ENCODE measurements at regions not wholly inside any gene's neighbourhood (a gene's known extent, or its start where the extent isn't known, plus 50 kb on each side); places are given as distances from the start of the nearest gene placed in this dataset.
"Not testable (repeated sequence)": the region's sequence is repeated elsewhere in the genome, so short reads cannot be mapped to it uniquely, and the experiment has no call there.

GRCh38 chr4:25981749-25982148, 67.7 kb downstream of the SMIM20 start:
- DNase-seq (ENCODE audit: low spot score), result no peak

DNA sequence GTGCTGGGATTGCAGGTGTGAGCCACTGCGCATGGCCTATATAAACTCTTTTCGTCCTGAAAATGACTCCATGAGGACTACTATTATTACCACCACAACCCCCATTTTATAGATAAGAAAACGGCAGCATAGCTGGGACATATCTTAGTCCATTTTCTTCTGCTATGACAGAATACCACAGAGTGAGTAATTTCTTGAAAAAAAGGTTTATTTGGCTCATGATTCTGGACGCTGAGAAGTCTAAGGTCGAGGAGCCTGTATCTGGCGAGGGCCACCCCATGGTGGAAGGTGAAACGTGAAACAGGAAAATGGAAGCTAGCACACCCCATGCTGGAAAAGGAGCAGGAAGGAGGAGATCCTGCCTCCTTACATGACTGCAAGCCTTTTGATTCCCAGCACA, 68.9 kb downstream of the SMIM20 start:
- no peak for DNase-seq (ENCODE audit: low spot score)

GRCh38 chr4:25984266-25984665, 70.2 kb downstream of the SMIM20 start:
- no peak for DNase-seq (ENCODE audit: low spot score)

- DNase-seq (ENCODE audit: low spot score), result no peak
Measured at GRCh38 chr4:25984796-25985195, 70.8 kb downstream of the SMIM20 start.

- no peak for DNase-seq (ENCODE audit: low spot score)
Measured at GRCh38 chr4:25986807-25987206, 72.8 kb downstream of the SMIM20 start.

DNA sequence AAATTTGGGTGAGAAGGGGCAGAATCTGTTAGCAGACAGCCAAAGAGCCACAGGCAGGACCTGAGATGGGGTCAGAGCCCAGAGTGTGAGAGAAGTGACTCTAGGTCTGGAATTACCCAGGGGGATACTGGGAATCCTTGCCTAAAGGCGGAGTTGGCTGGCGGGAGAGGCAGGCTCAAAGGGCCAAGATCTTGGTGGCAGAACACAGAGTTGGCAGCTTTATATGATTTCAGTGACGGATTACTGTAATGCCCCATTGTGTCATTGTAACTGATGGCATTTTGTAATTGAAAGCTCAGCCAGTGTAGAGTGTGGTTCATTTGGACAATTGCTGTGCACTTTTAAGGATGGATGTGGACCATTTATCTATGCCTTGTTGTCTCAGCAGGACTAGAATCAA, 77.3 kb downstream of the SMIM20 start:
- DNase-seq (ENCODE audit: low spot score), result no peak

DNA sequence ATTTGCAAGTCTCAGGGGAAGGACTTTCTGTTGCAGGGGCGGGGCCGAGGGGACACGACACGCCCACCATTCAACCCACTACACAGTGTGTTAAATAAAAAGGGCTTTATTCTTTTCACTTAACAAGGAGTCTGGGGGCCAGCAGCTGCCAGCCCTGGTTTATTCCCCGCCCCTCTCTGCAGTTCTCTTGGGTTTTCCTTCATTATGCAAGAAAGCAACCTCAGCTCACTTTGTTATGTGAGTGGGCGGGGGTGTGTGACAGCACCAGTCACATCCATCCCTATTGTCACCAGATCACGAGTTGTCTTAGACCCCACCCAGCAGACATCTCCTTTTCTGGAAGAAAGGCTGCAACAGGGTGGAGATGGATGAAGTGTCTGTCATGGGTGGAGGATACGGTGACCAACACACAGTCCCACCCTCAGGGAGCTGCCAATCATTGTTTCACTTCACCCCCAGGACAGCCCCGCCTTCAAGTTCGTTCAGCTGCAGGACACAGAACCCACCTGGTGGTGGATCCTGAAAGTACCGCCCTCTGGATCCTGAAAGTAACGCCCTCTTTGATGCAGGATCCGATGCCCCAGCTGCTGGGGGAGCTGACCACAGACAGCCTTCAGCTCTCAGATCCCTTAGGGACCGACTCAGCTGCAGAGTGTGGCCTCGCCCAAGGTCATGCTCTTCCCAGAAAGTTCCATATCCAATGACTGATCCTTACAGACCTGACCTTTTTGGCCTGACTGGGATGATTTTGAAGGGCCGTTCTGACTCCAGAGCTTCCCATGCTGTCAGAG, 79.6 kb downstream of the SMIM20 start:
- peak; percentile 88 for DNase-seq (ENCODE audit: low spot score)

DNA sequence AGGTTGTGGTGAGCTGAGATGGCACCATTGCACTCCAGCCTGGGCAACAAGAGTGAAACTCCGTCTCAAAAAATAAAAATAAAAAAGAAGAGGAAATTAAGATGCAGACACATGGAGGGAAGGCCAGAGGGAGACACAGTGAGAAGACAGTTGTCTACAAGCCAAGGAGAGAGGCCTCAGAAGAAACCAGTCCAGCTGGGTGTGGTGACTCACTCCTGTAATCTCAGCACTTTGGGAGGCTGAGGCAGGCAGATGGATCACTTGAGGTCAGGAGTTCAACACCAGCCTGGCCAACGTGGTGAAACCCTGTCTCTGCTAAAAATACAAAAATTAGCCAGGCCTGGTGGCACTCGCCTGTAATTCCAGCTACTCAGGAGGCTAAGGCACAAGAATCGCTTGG, 80.6 kb downstream of the SMIM20 start:
- DNase-seq (ENCODE audit: low spot score), result not testable (repeated sequence)

DNA sequence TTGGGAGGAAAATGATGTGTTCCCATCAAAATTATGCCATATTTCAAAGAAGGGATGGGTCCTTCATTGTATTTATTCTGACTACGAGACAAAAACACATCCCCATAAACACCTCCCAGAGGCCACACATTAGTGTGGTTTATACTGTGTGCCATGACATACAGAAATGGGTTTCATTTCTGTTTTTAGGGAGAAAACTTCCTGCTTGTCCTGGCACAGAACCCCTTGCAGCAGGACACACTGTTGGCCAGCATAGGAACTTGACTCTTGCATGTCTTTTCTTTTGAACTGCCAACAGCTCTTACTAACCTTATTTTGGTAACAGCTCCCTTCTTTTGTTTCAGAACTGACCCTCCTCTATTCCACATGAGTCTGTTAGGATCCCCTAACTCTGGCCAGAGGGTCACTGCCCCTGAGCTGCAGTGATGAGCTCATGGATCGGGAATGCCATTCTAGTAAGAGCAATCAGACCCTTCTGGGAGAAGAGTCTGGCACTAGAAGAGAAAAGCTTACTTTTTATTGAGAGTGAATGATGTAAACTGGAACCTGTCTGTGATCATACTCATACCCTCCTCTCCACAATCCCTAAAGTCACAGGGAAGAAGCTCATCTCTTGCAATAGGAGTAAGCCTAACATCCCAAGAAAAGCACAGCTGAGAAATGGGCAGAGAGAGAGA, 86.4 kb downstream of the SMIM20 start:
- no peak for DNase-seq (ENCODE audit: low spot score)

DNA sequence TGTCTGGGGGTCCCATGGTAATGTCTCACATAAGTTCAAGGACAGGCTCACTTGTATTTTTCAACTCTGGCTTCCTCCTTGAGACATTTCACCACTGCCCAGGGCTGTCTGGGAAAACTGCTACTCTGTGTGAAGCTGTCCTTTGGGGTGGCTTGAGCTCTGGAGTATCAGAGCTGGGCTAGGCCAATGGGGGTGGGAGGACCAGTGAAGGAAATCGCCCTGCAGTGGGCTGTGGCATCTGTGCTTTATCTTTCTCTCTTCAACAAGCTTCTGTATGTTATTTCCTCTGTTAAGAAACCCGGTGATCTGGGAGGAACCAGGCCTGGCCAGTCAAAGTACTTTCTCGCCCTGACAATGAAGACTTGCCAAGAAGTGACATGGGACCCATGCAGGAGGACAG, 87.4 kb downstream of the SMIM20 start:
- DNase-seq (ENCODE audit: low spot score), result no peak

DNA sequence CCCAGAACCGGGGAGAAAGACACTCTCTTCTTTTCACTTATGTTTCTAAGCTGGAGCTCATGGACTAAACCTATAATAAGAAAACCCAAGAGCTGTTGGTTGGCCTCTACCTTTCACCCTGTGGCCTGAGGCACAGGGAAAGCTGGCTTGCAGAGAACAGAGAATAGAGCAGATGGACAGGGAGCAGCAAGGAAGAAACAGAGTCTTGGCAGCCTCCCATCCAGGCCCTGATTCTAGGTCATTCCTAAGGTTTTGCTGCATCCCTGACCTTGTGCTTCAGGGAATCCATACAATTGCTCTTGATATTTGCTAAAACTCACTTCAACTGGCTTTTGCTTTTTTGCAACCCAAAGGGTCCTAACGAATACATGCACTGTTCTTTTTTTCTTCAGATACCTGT, 87.8 kb downstream of the SMIM20 start:
- DNase-seq (ENCODE audit: low spot score), result no peak

- no peak for DNase-seq (ENCODE audit: low spot score)
Measured at GRCh38 chr4:26003056-26003455, 89.0 kb downstream of the SMIM20 start.

GRCh38 chr4:26004290-26004689, 90.3 kb downstream of the SMIM20 start:
- DNase-seq (ENCODE audit: low spot score), result no peak

- DNase-seq (ENCODE audit: low spot score), result no peak
Measured at GRCh38 chr4:26005764-26006163, 91.7 kb downstream of the SMIM20 start.

DNA sequence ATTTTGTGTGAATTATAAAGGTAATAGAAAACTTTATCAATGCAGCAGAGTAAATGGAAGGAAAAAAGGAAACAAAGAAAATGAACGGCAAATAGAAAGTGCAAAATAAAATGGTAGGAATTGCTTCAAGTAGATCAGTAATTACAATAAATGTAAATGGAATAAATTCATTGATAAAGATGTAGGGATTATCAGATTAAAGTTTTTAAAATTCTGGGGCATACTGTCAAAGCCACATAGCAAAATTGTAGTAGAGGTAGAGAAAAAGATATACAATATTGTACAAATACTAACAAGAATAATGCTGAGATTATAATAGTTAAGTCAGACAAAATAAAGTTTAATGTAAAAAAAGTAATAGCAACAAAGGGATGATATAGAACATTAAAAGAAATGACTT, 94.7 kb downstream of the SMIM20 start:
- DNase-seq (ENCODE audit: low spot score), result no peak

- DNase-seq (ENCODE audit: low spot score), result no peak
Measured at GRCh38 chr4:26009502-26009901, 95.5 kb downstream of the SMIM20 start.

- DNase-seq (ENCODE audit: low spot score), result no peak
Measured at GRCh38 chr4:26010304-26010703, 96.3 kb downstream of the SMIM20 start.

DNA sequence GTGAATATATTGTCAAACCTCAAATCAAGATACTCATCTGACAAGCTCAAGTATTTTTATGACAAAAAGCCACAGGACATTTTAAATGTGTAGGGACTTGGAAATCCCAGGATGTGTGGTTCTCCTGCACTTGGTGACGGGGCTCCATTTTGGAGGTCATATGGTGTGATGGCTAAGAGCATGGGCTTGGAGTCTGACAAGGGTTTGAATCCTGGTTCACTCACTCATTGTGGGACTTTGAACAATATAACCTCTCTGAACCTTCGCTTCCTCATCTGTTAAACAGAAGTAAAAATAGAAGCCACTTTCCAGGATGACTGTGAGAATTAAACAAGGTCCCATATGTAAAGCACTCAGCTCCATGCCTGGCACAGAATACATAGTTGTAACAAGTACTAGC, 99.6 kb downstream of the SMIM20 start:
- no peak for DNase-seq (ENCODE audit: low spot score)

GRCh38 chr4:26015133-26015651, 101.2 kb downstream of the SMIM20 start:
- no peak for DNase-seq (ENCODE audit: low spot score)

DNA sequence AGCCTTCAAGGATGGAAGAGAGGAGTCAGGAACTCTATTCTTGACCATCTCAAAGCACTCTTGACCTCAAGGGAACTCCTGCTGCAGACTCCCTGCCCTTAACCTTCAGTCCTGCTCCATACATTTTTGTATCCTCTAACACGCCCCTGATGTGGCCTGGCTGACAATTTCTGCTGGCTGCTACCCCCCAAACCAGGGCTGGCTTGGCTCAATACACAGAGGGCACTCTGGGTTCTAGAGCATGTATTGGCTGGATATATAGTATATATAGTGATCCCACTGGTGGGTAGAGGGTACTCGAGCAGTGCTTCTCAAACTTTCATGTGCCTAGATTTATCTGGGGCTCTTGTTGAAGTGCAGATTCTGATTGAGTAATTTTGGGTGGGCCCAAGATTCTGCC, 101.9 kb downstream of the SMIM20 start:
- no peak for DNase-seq (ENCODE audit: low spot score)

DNA sequence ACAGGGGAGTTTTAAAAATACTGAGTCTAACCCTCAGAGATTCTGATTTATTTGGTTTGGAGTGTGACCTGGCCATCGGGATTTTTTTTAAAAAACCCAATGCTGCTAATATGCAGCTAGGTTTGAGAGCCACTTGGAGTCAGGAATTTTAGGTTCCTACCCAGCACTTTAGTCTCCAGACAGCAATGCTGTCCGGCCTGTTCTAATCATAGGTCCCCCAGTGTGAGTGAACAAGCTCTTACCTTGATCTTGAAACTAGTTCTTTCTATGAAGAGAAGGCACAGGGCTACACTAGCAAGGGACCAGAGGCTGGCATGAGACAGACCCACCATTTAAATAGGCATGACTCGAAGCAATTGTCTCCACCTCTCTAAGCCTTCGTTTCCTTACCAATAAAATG, 103.5 kb downstream of the SMIM20 start:
- no peak for DNase-seq (ENCODE audit: low spot score)

GRCh38 chr4:26017961-26018700, 104.1 kb downstream of the SMIM20 start:
- DNase-seq (ENCODE audit: low spot score), result not testable (repeated sequence)

All from HuH-7 (cell line).